Common myeloid progenitor, CD34-positive (primary cell): ENCODE measurements at regions not wholly inside any gene's neighbourhood (a gene's known extent, or its start where the extent isn't known, plus 50 kb on each side); places are given as distances from the start of the nearest gene placed in this dataset.
A peak's percentile ranks its signal among the peaks of the same experiment; 100 is the strongest.
"Not testable (repeated sequence)": the region's sequence is repeated elsewhere in the genome, so short reads cannot be mapped to it uniquely, and the experiment has no call there.

Experiments
- CTCF ChIA-PET: fragments of 350-600 bp; sonication (Branson Sonifier 250); formaldehyde crosslinking; loops from one replicate; lab custom pipeline; 2021; ENCODE audit warnings: antibody characterized with exemption; lab: Charles Lee
- POLR2A ChIA-PET: fragments of 350-600 bp; sonication (Branson Sonifier 250); formaldehyde crosslinking; loops from one replicate; lab custom pipeline; 2021; ENCODE audit warnings: antibody characterized with exemption; lab: Charles Lee
- DNase-seq, 3 donors: peaks; one replicate each; pipeline versions ENCODE4 v3.0.0 to v3.0.0-alpha.2; 2013
- H3K27ac ChIP-seq, 2 experiments: 1 replicate in 1 of 2; 2 replicates in 1 of 2; pipeline ENCODE4 v1.7.0; 2013; ENCODE audit warnings: inconsistent platforms in 2 of 2, low read length in 2 of 2, mild to moderate bottlenecking in 2 of 2, low read depth in 1 of 2, moderate library complexity in 1 of 2; ENCODE audit not compliant: severe bottlenecking in 2 of 2, insufficient read depth in 1 of 2, poor library complexity in 1 of 2
- H3K27me3 ChIP-seq, 5 experiments: replicated peaks in 2 of 5; 1 replicate in 3 of 5; 2 replicates in 2 of 5; pipeline versions ENCODE4 v1.6.1 to v1.7.0; 2013; ENCODE audit warnings: low read length in 4 of 5, mild to moderate bottlenecking in 2 of 5, moderate library complexity in 2 of 5, inconsistent platforms in 1 of 5; ENCODE audit not compliant: insufficient read depth in 5 of 5, control insufficient read depth in 4 of 5
- H3K36me3 ChIP-seq, 4 experiments: 1 replicate in 2 of 4; 2 replicates in 2 of 4; pipeline versions ENCODE4 v1.6.1 to v1.7.0; 2013; ENCODE audit warnings: low read length in 3 of 4, control low read depth in 1 of 4, mild to moderate bottlenecking in 1 of 4; ENCODE audit not compliant: control insufficient read depth in 4 of 4, insufficient read depth in 4 of 4
- H3K4me1 ChIP-seq, 4 experiments: 1 replicate in 3 of 4; 2 replicates in 1 of 4; pipeline versions ENCODE4 v1.6.1 to v1.7.1; 2013; ENCODE audit warnings: low read length in 3 of 4, mild to moderate bottlenecking in 3 of 4, control low read depth in 1 of 4, inconsistent platforms in 1 of 4, moderate library complexity in 1 of 4; ENCODE audit not compliant: control insufficient read depth in 4 of 4, insufficient read depth in 4 of 4; ENCODE audit errors: control extremely low read depth in 1 of 4
- H3K4me3 ChIP-seq, 7 experiments: 1 replicate in 4 of 7; 2 replicates in 3 of 7; pipeline versions ENCODE4 v1.5.1 to v1.7.0; 2013; ENCODE audit warnings: mild to moderate bottlenecking in 7 of 7, low read length in 6 of 7, moderate library complexity in 6 of 7, inconsistent platforms in 2 of 7, low read depth in 2 of 7, control low read depth in 1 of 7; ENCODE audit not compliant: insufficient read depth in 4 of 7, control insufficient read depth in 1 of 7; ENCODE audit errors: extremely low read depth in 1 of 7
- H3K9me3 ChIP-seq, 5 experiments: 1 replicate in 4 of 5; 2 replicates in 1 of 5; pipeline versions ENCODE4 v1.6.1 to v1.7.1; 2013; ENCODE audit warnings: low read length in 4 of 5, mild to moderate bottlenecking in 2 of 5, inconsistent platforms in 1 of 5, low read depth in 1 of 5, moderate library complexity in 1 of 5; ENCODE audit not compliant: control insufficient read depth in 4 of 5, insufficient read depth in 2 of 5; ENCODE audit errors: control extremely low read depth in 1 of 5
- WGBS: methylation state at CpG from one replicate; pipeline ENCODE4 v1.1.5; 2013; ENCODE audit not compliant: insufficient coverage; 5-methylcytosine and 5-hydroxymethylcytosine counted together

DNA sequence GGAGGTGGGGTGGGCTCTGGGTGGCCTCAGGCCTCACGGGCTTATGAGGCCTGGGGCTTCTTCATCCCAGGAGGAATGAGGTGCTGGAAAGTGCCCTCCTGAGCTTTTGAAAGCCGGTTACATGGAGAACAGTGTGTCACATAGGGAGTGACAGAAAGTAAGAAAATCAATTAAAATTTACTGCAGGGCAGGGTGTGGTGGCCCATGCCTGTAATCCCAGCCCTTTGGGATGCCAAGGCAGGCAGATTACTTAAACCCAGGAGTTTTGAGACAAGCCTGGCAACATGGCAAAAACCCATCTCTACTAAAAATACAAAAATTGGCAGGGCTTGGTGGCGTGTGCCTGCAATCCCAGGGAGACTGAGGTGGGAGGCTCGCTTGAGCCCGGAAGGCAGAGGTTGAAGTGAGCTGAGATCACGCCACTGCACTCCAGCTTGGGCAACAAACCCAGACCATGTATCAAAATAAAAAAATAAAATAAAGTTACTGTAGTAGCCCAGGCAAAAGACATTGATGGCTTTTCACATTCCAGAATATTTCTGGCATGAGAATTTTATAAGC lies 125.8 kb upstream of the DAPK1 start:
- ChIA-PET CTCF (interaction anchor here (1.1 kb wide), 1 partner anchor 291 kb away, joined by 3 read pairs; no protein-coding TSS in a partner anchor), POLR2A (no interaction called here)
- peaks cover 0 to 2% (median 0%) of the 10 kb centered on the region in 5 experiments for H3K9me3 ChIP-seq
- WGBS = 100% methylated on average over 2 of the region's 6 CpGs
- H3K36me3 ChIP-seq = no peaks in the 10 kb centered on the region
- H3K27me3 ChIP-seq = peaks cover 0 to 2% (median 0%) of the 10 kb centered on the region in 5 experiments
- no peaks in the 10 kb centered on the region for H3K4me1 ChIP-seq
- H3K4me3 ChIP-seq = no peak overlapping the region
- H3K27ac ChIP-seq = no peak overlapping the region
- DNase-seq = no peak

DNA sequence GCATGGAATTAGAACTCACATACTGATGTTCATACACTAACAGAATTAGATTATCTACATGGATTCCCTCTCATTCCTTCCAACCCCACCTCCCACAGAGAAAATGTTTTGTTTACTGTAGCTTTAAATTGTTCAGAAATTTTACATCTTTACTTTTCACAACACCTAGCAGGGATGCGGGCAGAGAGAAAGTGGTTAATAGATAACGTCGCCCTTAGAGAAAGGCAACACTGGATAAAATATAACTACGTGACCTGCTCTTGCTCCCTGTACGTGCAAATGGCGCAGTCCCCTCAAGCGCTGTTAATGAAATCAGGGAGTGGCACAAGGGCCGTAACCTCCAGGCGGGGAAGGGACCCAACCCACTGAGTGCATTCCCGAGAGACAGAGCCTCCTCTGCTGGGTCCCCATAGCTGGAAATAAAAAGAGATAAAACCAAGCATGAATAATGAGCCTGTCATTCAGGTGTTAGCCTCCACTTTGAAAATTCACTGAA lies 125.3 kb upstream of the DAPK1 start:
- no peaks in the 10 kb centered on the region for H3K4me1 ChIP-seq
- H3K36me3 ChIP-seq = no peaks in the 10 kb centered on the region
- H3K9me3 ChIP-seq = peaks cover 0 to under 1% (median 0%) of the 10 kb centered on the region in 5 experiments
- 98% methylated on average over 9 of the region's 10 CpGs for WGBS
- no peak overlapping the region for H3K27ac ChIP-seq
- ChIA-PET POLR2A (no interaction called here), CTCF (no interaction called here)
- peaks cover 0 to 2% (median 0%) of the 10 kb centered on the region in 5 experiments for H3K27me3 ChIP-seq
- DNase-seq = no peak
- H3K4me3 ChIP-seq = no peak overlapping the region

DNA sequence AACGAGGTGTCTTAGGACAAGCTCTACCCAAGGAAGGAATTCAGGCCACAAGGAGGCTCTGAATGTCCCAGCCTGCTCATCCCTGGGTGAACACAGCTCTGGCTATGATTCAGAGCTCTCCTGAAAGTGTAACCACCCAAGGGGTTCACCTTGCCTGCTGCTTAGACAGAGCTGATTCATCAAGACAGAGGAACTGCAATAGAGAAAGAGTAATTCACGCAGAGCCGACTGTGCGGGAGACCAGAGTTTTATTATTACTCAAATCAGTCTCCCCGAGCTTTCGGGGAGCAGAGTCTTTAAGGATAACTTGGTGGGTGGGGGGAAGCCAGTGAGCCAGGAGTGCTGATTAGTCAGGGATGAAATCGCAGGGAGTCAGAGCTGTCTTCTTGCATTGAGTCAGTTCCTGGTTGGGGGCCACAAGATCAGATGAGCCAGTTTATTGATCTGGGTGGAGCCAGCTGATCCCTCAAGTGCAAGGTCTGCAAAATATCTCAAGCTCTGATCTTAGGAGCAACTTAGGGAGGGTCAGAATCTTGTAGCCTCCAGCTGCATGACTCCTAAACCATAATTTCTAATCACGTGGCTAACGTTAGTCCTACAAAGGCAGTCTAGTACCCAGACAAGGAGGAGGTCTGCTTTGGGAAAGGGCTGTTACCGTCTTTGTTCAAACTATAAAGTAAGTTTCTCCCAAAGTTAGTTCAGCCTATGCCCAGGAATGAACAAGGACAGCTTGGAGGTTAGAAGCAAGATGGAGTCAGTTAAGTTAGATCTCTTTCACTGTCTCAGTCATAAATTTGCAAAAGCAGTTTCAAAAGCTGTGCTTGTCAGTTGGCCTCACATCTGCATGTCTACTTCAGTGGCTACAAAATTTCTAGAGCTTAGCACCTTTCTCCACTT lies 123.4 kb upstream of the DAPK1 start:
- ChIA-PET POLR2A (interaction anchor here (0.6 kb wide), 1 partner anchor 1724 kb away, joined by 3 read pairs; no protein-coding TSS in a partner anchor), CTCF (interaction anchor here (0.6 to 1.1 kb wide), 4 partner anchors 13 to 191 kb away, joined by 3 to 4 read pairs (median 4); partner anchors contain the start of gene DAPK1)
- WGBS = 96% methylated on average over 8 of the region's 10 CpGs

DNA sequence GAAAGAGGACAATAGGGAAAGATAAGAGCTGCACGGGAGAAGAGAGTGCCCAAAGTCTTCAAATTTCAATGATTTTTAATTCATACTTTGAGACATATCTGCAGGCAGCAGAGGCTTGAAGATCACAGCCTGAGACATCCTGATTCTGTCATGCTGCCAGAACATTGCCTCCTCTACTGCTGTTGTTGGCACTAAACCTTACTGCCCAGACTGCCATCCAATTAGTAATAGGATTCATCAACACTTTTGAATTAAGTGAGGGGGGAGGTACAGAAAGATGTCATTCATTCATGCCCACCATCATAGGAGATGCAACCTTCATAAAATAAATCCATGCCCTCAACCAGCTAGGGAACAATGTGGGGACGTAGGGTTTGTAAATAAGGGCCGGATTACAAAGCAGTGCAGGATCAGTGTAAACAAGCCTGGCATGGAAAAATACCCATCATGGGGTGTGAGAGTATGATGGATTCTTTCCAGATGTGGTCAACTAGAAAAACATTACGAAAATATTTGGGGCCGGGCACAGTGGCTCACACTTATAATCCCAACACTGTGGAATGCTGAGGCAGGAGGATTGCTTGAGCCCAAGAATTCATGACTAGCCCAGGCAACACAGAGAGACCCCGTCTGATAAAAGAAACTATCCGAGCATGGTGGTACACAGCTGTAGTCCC lies 122.1 kb upstream of the DAPK1 start:
- H3K27ac ChIP-seq = no peak overlapping the region
- ChIA-PET CTCF (no interaction called here), POLR2A (no interaction called here)
- no peaks in the 10 kb centered on the region for H3K9me3 ChIP-seq
- no peak overlapping the region for H3K4me3 ChIP-seq
- DNase-seq = no peak
- peaks cover 0 to 2% (median 0%) of the 10 kb centered on the region in 5 experiments for H3K27me3 ChIP-seq
- H3K36me3 ChIP-seq = no peaks in the 10 kb centered on the region
- H3K4me1 ChIP-seq = no peaks in the 10 kb centered on the region
- 100% methylated on average over 4 of the region's 7 CpGs for WGBS

More for the DNA sequence above, 123.4 kb upstream of the DAPK1 start:
- peak in 1 of 3 donors; percentile 2 for DNase-seq
- H3K36me3 ChIP-seq, H3K27me3 ChIP-seq, H3K4me3 ChIP-seq, H3K4me1 ChIP-seq, H3K9me3 ChIP-seq, H3K27ac ChIP-seq: not testable (repeated sequence)

DNA sequence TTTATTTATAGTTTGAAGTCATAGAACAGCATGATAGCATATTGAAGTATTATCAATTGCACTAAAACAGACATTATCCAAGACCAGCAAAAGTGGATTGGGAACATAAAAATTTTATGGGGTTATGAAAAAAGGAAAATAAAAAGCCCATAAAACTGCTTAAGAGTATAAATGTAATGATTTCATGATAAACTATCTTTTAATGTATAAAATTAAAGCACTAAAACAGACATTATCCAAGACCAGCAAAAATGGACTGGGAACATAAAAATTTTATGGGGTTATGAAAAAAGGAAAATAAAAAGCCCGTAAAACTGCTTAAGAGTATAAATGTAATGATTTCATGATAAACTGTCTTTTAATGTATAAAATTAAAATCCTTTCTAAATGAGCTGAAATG lies 119.0 kb upstream of the DAPK1 start:
- Histone ChIP-seq H3K27ac (no peak overlapping the region), H3K36me3 (no peaks in the 10 kb centered on the region), H3K4me1 (no peaks in the 10 kb centered on the region), H3K9me3 (no peaks in the 10 kb centered on the region), H3K27me3 (peaks cover 0 to 2% (median 0%) of the 10 kb centered on the region in 5 experiments), H3K4me3 (no peak overlapping the region)
- no CpG with 5 or more reads among the region's 1 CpG for WGBS
- CTCF ChIA-PET = no interaction called here
- DNase-seq = no peak
- POLR2A ChIA-PET = no interaction called here

DNA sequence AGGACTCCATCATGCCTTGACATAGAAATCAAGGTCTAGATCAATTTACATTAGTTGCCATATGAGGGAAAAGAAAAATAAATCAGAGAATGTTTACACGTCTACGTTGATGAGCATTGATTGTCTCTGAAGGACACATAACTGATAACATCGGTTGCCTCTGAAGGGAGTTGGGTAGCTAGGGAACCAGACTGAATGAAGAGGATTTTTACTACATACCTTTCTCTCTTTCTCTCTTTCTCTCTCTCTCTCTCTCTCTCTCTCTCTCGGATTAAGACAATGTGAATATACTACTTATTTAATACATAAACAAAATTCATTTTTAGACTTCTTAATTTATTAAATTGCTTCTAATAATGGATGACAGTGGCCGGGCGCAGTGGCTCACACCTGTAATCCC lies 118.4 kb upstream of the DAPK1 start:
- ChIA-PET POLR2A (no interaction called here), CTCF (no interaction called here)
- Histone ChIP-seq H3K4me3 (no peak overlapping the region), H3K27ac (no peak overlapping the region), H3K9me3 (no peaks in the 10 kb centered on the region), H3K36me3 (no peaks in the 10 kb centered on the region), H3K27me3 (no peaks in the 10 kb centered on the region), H3K4me1 (no peaks in the 10 kb centered on the region)
- no CpG with 5 or more reads among the region's 6 CpGs for WGBS
- DNase-seq = no peak
